CD4-positive, alpha-beta T cell (primary cell): ENCODE measurements at regions not wholly inside any gene's neighbourhood (a gene's known extent, or its start where the extent isn't known, plus 50 kb on each side); places are given as distances from the start of the nearest gene placed in this dataset.
"Not testable (repeated sequence)": the region's sequence is repeated elsewhere in the genome, so short reads cannot be mapped to it uniquely, and the experiment has no call there.

ENCODE experiments used
- ATAC-seq: fragments of 200-7000 bp; cut with Tn5 transposase; one replicate; pipeline ENCODE4 v1.10.0; 2022; ENCODE audit warnings: mild to moderate bottlenecking; ENCODE audit not compliant: poor library complexity
- CTCF ChIA-PET: fragments of 350-600 bp; sonication (Branson Sonifier 250); formaldehyde crosslinking; loops from one replicate; lab custom pipeline; 2021; ENCODE audit warnings: antibody characterized with exemption, inconsistent platforms; lab: Charles Lee
- POLR2A ChIA-PET: fragments of 350-600 bp; sonication (Branson Sonifier 250); formaldehyde crosslinking; loops from one replicate; lab custom pipeline; 2021; ENCODE audit warnings: antibody characterized with exemption, inconsistent platforms; lab: Charles Lee
- DNase-seq, 14 experiments: peaks; one replicate each; pipeline ENCODE4 v3.0.0-alpha.2; 2013 to 2020; ENCODE audit warnings: mixed read lengths in 2 of 14
- H3K27ac ChIP-seq, 2 donors: one replicate each; pipeline versions ENCODE4 v1.5.1 to v1.7.0; 2013; ENCODE audit warnings: low read length in 2 of 2, low read depth in 1 of 2, mild to moderate bottlenecking in 1 of 2
- H3K27me3 ChIP-seq, 2 experiments: 1 replicate in 1 of 2; 2 replicates in 1 of 2; pipeline versions ENCODE4 v1.6.1 to v1.7.0; 2013; ENCODE audit warnings: low read length in 2 of 2, control low read depth in 1 of 2, mild to moderate bottlenecking in 1 of 2, moderate library complexity in 1 of 2; ENCODE audit not compliant: insufficient read depth in 2 of 2, control insufficient read depth in 1 of 2
- H3K36me3 ChIP-seq: one replicate; pipeline ENCODE4 v1.6.1; 2013; ENCODE audit warnings: low read length, control low read depth; ENCODE audit not compliant: insufficient read depth
- H3K4me1 ChIP-seq: one replicate; pipeline ENCODE4 v1.6.1; 2013; ENCODE audit warnings: low read length, control low read depth; ENCODE audit not compliant: insufficient read depth
- H3K4me3 ChIP-seq: one replicate; pipeline ENCODE4 v1.5.1; 2013; ENCODE audit warnings: mild to moderate bottlenecking, low read length, moderate library complexity
- H3K9me3 ChIP-seq, 2 experiments: 1 replicate in 1 of 2; 2 replicates in 1 of 2; pipeline versions ENCODE4 v1.6.1 to v1.7.0; 2013; ENCODE audit warnings: low read length in 2 of 2, mild to moderate bottlenecking in 2 of 2, control low read depth in 1 of 2, moderate library complexity in 1 of 2; ENCODE audit not compliant: control insufficient read depth in 1 of 2, insufficient read depth in 1 of 2
- H3K27ac Mint-ChIP-seq: one replicate; pipeline ENCODE4 v1.8.0; 2020; ENCODE audit warnings: mixed read lengths
- H3K27me3 Mint-ChIP-seq: one replicate; pipeline ENCODE4 v1.8.0; 2021; ENCODE audit warnings: mixed read lengths
- H3K36me3 Mint-ChIP-seq: one replicate; pipeline ENCODE4 v1.8.0; 2021; ENCODE audit warnings: low read depth, mixed read lengths
- H3K4me1 Mint-ChIP-seq: one replicate; pipeline ENCODE4 v1.8.0; 2021; ENCODE audit warnings: low read depth, mixed read lengths
- H3K4me3 Mint-ChIP-seq: one replicate; pipeline ENCODE4 v1.8.0; 2020; ENCODE audit warnings: mild to moderate bottlenecking, mixed read lengths
- H3K9me3 Mint-ChIP-seq: one replicate; pipeline ENCODE4 v1.8.0; 2020; ENCODE audit warnings: mixed read lengths
- CTCF ChIP-seq: fragments of 200-600 bp; IDR thresholded peaks from one replicate; pipeline ENCODE4 v1.8.0; 2022; ENCODE audit warnings: antibody characterized with exemption, mild to moderate bottlenecking
- intact Hi-C, 2 experiments: fragments of 100-400 bp; cut with DNase I in 1 of 2; cut with micrococcal nuclease in 1 of 2; formaldehyde crosslinking; loops; one replicate each; pipeline versions ENCODE4 v1.15.1 to v1.9.0; 2023 to 2025; cut with DNase I, micrococcal nuclease

GRCh38 chr6:16018626-16019025 lies 110.3 kb upstream of the MYLIP start:
- no peak for DNase-seq
- Mint-ChIP-seq H3K27ac (no peak overlapping the region), H3K36me3 (no peaks in the 10 kb centered on the region), H3K4me3 (no peak overlapping the region), H3K9me3 (no peaks in the 10 kb centered on the region), H3K27me3 (no peaks in the 10 kb centered on the region), H3K4me1 (no peaks in the 10 kb centered on the region)
- intact Hi-C loops = no loop called here
- no peaks in the 10 kb centered on the region for H3K9me3 ChIP-seq
- POLR2A ChIA-PET = no interaction called here
- CTCF ChIA-PET = no interaction called here
- TF ChIP-seq CTCF = no peak
- no peak overlapping the region for H3K4me3 ChIP-seq
- H3K4me1 ChIP-seq = no peaks in the 10 kb centered on the region
- H3K27me3 ChIP-seq = no peaks in the 10 kb centered on the region
- no peak overlapping the region for H3K27ac ChIP-seq
- H3K36me3 ChIP-seq = no peaks in the 10 kb centered on the region
- ATAC-seq = no peak

- intact Hi-C loops, POLR2A ChIA-PET, H3K9me3 ChIP-seq, ATAC-seq, H3K27ac Mint-ChIP-seq, H3K4me3 Mint-ChIP-seq, H3K4me1 Mint-ChIP-seq, H3K9me3 Mint-ChIP-seq, H3K27me3 ChIP-seq, H3K27me3 Mint-ChIP-seq, H3K4me1 ChIP-seq, H3K36me3 Mint-ChIP-seq, DNase-seq, H3K36me3 ChIP-seq, H3K27ac ChIP-seq, H3K4me3 ChIP-seq, CTCF ChIA-PET: not testable (repeated sequence)
Observed at GRCh38 chr6:16014325-16014724, 114.6 kb upstream of the MYLIP start.

GRCh38 chr6:16007146-16007545 lies 121.7 kb upstream of the MYLIP start:
- POLR2A ChIA-PET = no interaction called here

More at GRCh38 chr6:16007146-16007545, 121.7 kb upstream of the MYLIP start:
- Histone ChIP-seq H3K9me3 (no peaks in the 10 kb centered on the region), H3K4me3 (no peak overlapping the region), H3K27me3 (no peaks in the 10 kb centered on the region), H3K27ac (no peak overlapping the region), H3K36me3 (no peaks in the 10 kb centered on the region), H3K4me1 (no peaks in the 10 kb centered on the region)
- CTCF ChIA-PET = no interaction called here
- no peak overlapping the region for H3K4me3 Mint-ChIP-seq
- intact Hi-C loops = no loop called here
- H3K4me1 Mint-ChIP-seq = no peaks in the 10 kb centered on the region
- DNase-seq = no peak
- H3K27ac Mint-ChIP-seq = no peak overlapping the region
- TF ChIP-seq CTCF = no peak
- H3K27me3 Mint-ChIP-seq = peaks cover 14% of the 10 kb centered on the region
- peaks cover 3% of the 10 kb centered on the region for H3K9me3 Mint-ChIP-seq
- no peak for ATAC-seq
- H3K36me3 Mint-ChIP-seq = no peaks in the 10 kb centered on the region
